ENCODE measurements at regions not wholly inside any gene's neighbourhood (a gene's known extent, or its start where the extent isn't known, plus 50 kb on each side); places are given as distances from the start of the nearest gene placed in this dataset.

DNA sequence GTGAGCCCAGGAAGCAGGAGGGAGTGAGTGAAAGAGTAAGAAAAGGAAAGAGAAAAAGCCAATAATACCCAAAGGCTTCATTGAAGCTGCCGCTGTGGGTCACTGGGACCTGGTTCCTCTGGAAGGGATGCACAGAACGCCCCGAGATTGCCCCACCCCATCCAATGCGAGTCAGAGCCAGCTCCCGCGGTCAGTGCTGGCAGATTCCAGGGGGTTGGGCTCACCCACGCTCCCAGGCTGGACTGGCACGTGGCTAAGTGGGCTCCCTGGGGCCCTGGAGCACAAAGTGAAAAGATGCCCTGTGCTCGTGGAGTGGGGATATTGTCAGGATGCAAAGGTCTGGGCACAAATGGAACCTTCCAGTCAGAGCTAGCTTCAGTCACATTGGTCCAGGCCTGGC, 117.0 kb downstream of the OAT start:
- no peak for DNase-seq

GRCh38 chr10:124300735-124301134, 118.0 kb downstream of the OAT start:
- DNase-seq: no peak

- no peak for DNase-seq
These were observed 118.5 kb downstream of the OAT start for GRCh38 chr10:124300224-124300623.

- no peak for DNase-seq
These were observed 119.0 kb downstream of the OAT start for GRCh38 chr10:124299696-124300095.

- DNase-seq: no peak
These were observed 119.8 kb downstream of the OAT start for GRCh38 chr10:124298891-124299290.

DNA sequence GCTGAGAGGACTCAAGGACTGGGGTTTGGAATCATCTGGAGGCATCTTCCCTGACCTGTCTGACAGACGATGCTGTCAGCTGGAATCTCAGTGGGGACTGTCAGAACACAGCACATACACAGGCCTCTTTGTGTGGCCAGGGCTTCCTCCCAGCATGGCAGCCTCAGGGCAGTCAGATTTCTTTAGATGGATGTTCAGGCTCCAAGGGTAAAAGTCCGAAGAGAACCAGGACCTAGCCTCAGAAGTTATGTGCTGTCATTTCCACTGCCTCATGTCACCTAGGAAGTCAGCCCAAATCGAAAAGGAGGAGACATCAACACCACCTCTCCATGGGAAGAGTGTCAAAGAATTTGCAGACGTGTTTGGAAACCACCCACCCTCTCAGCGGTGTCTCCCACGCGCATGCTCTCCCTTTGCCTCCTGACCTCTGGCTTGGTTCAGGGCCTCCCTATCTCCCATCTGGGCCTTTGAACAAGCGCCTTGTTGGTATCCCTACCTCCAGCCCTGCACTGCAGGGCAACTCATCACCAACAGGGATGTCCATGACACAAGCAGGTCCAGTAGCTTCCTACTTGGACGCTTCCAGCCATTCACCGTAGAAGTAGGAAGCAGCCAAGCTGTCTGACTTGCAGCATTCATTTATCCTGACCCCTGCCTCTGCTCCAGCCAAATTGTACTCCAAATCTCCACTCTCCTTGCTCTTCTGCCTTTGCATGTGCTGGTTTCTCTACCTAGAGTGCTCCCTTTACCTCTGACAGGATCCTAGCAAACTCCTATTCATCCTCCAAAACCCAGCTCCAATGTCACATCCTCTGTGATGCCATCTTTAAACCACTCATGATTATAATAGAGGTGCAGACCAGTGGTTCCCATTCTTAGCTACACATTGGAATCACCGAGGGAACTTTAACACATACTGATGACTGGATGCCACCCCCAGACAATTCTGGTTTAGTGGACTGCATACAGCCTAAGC, 121.6 kb downstream of the OAT start:
- no peak for DNase-seq

DNA sequence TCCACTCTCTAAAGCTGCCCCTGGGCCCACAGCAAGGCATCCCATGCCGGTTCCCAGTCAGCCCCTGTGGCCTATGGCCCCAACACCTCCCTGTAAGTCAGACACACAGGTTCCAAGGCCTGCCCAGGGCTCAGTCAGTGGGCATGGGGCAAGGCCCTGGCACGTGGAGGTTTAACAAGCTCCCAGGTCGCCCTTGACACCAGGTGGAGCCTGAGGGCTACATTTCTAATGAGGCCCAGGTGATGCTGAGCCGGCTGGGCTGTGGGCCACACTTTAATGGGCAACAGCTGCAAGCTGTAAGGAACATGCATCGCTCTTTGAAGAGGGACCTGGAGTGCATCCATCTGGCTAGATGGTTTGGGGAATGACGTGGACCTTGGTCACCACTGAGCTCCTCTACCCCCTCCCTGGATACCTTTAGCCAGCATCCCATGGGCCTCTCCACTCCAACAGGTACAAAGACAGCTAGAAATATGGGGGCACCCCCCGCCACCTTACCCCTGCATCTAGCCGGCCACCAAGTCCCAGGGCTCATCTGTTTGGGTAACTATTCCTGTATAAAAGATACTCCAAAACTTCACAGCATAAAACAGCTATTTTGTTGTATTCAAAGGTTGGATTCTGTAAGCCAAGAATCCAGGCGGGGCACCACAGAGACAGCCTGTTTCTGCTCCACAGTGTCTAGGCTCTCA, 122.5 kb downstream of the OAT start:
- DNase-seq: no peak

GRCh38 chr10:124294811-124295770, 123.6 kb downstream of the OAT start:
- DNase-seq: no peak

- DNase-seq: no peak
These were observed 124.9 kb downstream of the OAT start for GRCh38 chr10:124293616-124294449.

GRCh38 chr10:124292911-124293615, 125.7 kb downstream of the OAT start:
- DNase-seq: no peak

GRCh38 chr10:124291001-124291701, 127.6 kb downstream of the OAT start:
- no peak for DNase-seq

DNA sequence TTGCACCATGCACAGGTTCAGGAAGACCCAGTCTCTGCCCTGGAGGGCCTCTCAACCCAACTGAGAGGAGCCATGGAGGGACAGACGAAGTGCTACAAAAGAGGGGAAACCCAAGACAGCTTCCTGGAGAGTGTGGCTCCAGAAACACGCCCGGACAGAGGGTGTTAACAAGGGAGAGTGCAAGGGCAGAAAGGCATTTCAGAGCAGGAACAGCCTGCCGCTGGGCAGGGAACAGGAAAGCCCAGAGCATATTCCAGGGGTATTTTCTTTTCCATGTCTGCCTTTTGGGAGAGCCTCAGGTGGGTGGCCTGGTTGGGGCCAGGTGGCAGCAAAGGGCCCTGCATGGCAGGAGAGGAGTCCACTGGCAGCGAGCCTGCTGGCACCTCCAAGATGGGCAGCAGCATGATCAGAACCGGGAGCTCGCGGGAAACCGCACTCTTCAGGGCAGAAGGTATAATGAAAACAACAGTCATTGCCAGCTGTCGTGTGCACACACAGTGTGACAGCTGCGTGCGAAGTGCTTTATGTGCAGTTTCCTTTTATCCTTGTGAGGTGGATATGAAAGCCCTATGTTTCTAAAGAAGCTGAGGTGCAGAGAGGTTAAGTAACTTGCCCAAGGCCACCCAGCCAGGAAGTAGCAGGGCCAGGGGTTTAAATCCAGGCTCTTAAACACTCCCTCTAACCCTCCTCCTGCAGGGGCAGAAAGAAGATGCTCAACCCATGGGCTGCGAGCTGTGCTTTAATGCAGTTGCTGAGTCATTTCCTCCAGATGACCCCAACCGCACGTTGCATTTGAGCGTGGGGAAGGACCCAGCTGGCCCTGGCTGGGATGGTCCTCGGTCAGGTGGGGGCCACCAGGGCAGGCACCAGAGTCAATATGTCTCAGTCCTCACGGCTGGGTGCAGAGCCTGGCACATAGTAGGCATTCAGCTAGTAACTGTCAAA, 128.6 kb downstream of the OAT start:
- DNase-seq: peak; percentile 12

GRCh38 chr10:124288928-124289850, 129.5 kb downstream of the OAT start:
- DNase-seq: no peak

DNA sequence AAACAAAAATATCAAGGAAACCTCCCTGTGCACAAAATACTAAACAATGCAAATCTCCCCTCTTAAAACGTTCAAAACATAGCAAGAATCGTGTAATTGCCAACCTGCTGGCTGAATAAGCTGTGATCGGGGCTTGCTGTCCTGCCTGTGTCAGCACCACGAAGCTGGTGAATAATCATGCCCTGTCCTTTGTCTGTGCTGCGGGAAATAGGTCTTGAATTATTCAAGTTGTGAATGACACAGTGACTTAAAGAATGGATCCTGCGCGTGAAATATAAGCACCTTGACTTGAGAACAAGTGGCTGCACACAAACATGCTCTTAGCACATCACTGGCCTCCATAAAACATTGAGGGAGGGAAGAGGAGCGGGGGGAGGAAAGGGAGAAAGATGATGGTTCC, 130.2 kb downstream of the OAT start:
- no peak for DNase-seq

DNA sequence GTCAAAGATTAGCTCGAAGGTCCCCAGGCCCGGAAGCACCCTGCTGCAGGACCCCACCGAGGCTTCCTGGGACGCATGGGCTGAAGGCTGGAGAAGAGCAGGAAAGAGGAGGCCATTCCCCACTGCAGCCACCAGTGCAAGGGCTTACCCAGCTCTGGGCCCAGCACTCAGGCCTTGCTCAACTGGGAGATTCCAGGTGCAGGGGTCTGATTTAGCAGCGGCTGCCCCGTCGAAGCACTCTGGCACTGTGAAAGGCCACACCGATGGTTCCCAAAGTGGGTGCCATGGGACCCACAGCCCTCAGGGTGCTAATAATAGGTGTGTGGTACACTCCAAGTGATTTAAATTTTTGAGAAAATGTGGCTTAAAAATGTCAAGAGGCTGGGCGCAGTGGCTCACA, 130.9 kb downstream of the OAT start:
- DNase-seq: no peak

DNA sequence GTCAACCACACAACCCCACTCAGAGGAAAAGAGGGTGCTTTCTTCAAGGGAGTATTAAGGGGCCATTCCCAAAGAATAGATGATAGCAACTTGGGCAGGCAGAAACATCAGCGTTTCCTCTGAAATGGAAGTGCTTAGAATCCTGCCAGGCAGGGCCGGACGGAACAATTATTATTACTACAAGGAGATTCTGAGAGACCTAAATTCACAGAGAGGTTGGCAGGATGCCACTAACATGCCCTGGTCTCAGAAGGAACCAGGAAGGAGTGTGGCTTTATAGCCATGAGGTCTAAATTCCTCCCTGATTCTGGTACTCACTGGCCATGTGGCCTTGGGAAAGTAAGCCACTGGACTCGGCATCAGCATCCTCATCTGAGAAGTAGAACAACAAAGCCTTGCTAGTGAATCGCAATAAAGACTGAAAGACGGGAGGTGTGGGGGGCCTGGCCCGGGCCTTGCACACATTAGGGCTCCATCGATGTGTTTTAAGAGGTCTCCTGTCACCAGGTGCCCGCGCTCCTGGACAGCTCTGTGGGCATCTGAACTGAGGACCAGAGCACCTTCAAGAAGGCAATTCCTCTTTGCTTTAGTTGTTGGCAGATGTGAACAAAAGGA, 131.5 kb downstream of the OAT start:
- no peak for DNase-seq

DNA sequence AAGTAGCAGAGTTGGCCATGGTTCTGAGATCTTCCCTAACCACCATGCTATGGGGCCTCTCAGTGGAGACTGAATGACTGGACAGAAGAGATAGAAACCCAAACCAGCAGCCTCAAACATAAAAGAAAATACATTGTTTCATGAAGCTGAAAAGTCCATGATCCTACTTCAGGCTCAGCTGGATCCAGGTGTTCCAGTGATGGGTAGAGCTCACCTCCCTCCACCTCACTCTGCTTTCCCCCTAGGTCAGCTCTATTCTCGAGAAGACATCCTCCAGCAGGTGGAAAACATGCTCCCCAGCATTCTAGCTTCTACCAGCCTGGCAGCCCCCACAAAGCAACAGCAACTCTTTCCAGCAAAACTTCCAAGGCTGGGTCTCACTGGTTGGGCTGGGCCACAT, 132.1 kb downstream of the OAT start:
- no peak for DNase-seq
